ENCODE measurements at regions not wholly inside any gene's neighbourhood (a gene's known extent, or its start where the extent isn't known, plus 50 kb on each side); places are given as distances from the start of the nearest gene placed in this dataset.

GRCh38 chr10:123558651-123559050, 107.5 kb upstream of the GPR26 start:
- no peak for DNase-seq (ENCODE audit: low spot score)

- DNase-seq (ENCODE audit: low spot score): peak; percentile 82
These were observed 106.9 kb upstream of the GPR26 start for GRCh38 chr10:123559066-123559822.

GRCh38 chr10:123559823-123560092, 106.4 kb upstream of the GPR26 start:
- DNase-seq (ENCODE audit: low spot score): no peak

GRCh38 chr10:123560301-123561140, 105.6 kb upstream of the GPR26 start:
- no peak for DNase-seq (ENCODE audit: low spot score)

- no peak for DNase-seq (ENCODE audit: low spot score)
These were observed 105.1 kb upstream of the GPR26 start for GRCh38 chr10:123561141-123561440.

GRCh38 chr10:123562387-123562786, 103.8 kb upstream of the GPR26 start:
- no peak for DNase-seq (ENCODE audit: low spot score)

- no peak for DNase-seq (ENCODE audit: low spot score)
These were observed 103.2 kb upstream of the GPR26 start for GRCh38 chr10:123562811-123563580.

- DNase-seq (ENCODE audit: low spot score): no peak
These were observed 102.6 kb upstream of the GPR26 start for GRCh38 chr10:123563581-123563855.

GRCh38 chr10:123563994-123564393, 102.2 kb upstream of the GPR26 start:
- no peak for DNase-seq (ENCODE audit: low spot score)

GRCh38 chr10:123564631-123565030, 101.5 kb upstream of the GPR26 start:
- DNase-seq (ENCODE audit: low spot score): no peak

GRCh38 chr10:123565691-123566660, 100.2 kb upstream of the GPR26 start:
- no peak for DNase-seq (ENCODE audit: low spot score)

GRCh38 chr10:123567984-123568739, 98.0 kb upstream of the GPR26 start:
- no peak for DNase-seq (ENCODE audit: low spot score)

- no peak for DNase-seq (ENCODE audit: low spot score)
These were observed 97.4 kb upstream of the GPR26 start for GRCh38 chr10:123568751-123569150.

- DNase-seq (ENCODE audit: low spot score): no peak
These were observed 96.6 kb upstream of the GPR26 start for GRCh38 chr10:123569436-123570035.

GRCh38 chr10:123570051-123570897, 95.9 kb upstream of the GPR26 start:
- DNase-seq (ENCODE audit: low spot score): no peak

- DNase-seq (ENCODE audit: low spot score): no peak
These were observed 95.1 kb upstream of the GPR26 start for GRCh38 chr10:123570898-123571515.

GRCh38 chr10:123571978-123572377, 94.2 kb upstream of the GPR26 start:
- DNase-seq (ENCODE audit: low spot score): no peak

GRCh38 chr10:123573236-123574108, 92.7 kb upstream of the GPR26 start:
- peak; percentile 73 for DNase-seq (ENCODE audit: low spot score)
